HFF-Myc (cell line): ENCODE measurements at regions not wholly inside any gene's neighbourhood (a gene's known extent, or its start where the extent isn't known, plus 50 kb on each side); places are given as distances from the start of the nearest gene placed in this dataset.

Experiments used
- DNase-seq: peaks from one replicate; pipeline ENCODE4 v3.0.0-alpha.2; 2011; ENCODE audit warnings: low read depth; ENCODE audit errors: extremely low read depth
- H3K4me3 ChIP-seq: replicated peaks from 2 replicates; pipeline ENCODE4 v1.5.1; 2011; ENCODE audit warnings: low read depth, mild to moderate bottlenecking, control low read depth, low read length
- TF ChIP-seq, protein P1 (sequence below): IDR thresholded peaks from 2 replicates; pipeline ENCODE4 v1.5.1; 2012; ENCODE audit warnings: mild to moderate bottlenecking, low read depth, low read length, control low read depth; ENCODE audit errors: missing control alignments

DNA sequence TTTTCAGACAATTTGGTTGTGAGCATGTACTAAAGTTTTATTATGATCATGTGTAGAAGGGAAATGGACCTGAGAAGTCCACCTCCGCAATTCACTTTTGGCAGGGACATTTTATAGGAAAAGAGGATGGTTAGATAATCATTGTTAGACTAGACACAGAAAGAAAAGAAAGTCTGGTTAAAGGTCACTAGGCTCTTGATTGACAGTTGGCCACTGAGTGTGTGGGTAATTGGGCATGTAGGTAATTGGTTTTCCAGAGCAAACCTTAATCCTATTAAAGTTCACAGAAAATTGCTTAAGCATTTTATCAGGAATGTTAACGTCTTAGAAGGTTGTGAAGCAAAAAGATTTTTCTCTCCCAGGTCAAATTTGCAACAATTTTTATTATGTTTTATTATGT, 158.5 kb upstream of the CLINT1 start:
- no peak overlapping the region for H3K4me3 ChIP-seq
- no peak for DNase-seq
- TF ChIP-seq, protein P1, sequence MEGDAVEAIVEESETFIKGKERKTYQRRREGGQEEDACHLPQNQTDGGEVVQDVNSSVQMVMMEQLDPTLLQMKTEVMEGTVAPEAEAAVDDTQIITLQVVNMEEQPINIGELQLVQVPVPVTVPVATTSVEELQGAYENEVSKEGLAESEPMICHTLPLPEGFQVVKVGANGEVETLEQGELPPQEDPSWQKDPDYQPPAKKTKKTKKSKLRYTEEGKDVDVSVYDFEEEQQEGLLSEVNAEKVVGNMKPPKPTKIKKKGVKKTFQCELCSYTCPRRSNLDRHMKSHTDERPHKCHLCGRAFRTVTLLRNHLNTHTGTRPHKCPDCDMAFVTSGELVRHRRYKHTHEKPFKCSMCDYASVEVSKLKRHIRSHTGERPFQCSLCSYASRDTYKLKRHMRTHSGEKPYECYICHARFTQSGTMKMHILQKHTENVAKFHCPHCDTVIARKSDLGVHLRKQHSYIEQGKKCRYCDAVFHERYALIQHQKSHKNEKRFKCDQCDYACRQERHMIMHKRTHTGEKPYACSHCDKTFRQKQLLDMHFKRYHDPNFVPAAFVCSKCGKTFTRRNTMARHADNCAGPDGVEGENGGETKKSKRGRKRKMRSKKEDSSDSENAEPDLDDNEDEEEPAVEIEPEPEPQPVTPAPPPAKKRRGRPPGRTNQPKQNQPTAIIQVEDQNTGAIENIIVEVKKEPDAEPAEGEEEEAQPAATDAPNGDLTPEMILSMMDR, result no peak

DNA sequence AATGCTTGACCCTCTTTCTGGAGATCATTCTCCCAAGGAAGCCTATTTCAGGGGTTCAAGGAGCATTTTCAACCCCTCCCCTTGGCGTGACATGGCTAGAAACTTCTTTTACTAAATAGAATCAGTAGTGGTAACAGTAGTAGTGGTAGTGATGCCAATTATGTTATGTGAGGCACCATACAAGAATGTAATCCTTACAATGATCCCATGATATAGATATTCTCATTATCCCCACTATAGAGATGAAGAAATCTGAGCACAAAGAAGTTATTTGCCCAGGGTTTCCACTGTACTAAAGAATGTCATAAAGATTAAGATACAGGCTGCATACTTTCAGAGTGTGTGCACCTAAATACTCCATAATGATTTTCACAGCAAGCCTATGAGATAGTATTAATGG, 155.4 kb upstream of the CLINT1 start:
- DNase-seq, result no peak
- TF ChIP-seq, protein P1, result no peak

DNA sequence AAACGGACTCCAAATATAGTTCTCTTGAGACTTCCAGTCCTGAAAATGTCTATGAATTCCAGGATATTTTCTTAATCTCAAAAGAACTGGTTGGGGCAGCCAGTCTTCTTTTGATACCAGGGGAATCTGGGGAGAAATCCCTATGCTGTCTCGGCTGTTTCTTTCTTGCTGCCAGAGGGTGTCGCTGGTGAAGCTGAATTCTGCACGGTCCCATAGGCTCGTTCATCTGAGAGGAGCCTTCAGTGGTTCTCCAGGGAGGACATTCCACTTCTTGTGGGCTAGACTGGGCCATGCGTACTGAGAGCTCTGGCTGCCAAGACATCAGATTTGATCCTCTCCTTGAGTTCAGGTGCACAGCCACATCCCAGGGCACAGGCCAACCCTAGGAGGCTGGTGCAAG, 155.0 kb upstream of the CLINT1 start:
- H3K4me3 ChIP-seq, result no peak overlapping the region
- TF ChIP-seq, protein P1, result peak; percentile 46
- no peak for DNase-seq

More for the DNA sequence above, 155.4 kb upstream of the CLINT1 start:
- no peak overlapping the region for H3K4me3 ChIP-seq

DNA sequence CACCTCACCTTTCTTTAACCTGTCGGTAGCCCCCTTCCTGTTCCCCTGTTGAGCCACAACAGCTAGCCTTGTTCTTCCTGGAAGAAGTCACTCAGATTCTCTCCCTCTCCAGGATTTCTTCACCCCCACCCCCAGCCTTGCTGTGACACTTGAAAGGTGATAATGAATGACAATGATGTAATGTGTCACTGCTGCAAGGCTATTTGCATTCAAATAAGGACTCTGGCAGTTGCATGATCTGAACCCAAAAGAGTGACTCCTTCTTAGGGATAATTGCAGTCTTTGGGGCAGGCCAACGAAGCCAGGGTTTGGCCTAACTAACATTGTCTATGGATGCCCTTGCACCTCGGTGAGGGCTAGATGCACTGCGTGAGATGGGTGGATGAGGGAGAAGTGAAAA, 154.4 kb upstream of the CLINT1 start:
- H3K4me3 ChIP-seq, result no peak overlapping the region
- no peak for DNase-seq
- TF ChIP-seq, protein P1, result no peak

DNA sequence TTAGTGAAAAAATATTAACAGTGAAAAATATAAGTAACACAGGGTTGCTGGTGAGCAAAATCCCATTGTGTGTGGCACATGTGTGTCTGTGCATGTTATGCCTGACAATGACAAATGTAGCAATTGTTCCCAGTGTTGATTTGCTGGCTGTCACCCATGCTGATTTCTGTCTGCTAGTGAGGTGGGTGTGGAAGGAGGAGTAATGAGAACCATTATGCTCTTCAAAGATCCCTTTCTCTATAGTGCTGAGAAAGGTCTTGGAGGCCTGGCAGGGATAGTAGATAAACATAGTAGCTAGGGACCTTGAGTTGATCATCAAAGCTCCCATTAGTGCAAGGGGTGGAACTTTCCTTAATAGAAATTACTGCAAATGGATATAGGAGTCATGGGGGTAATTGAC, 152.5 kb upstream of the CLINT1 start:
- no peak for DNase-seq
- no peak overlapping the region for H3K4me3 ChIP-seq
- TF ChIP-seq, protein P1, result no peak

DNA sequence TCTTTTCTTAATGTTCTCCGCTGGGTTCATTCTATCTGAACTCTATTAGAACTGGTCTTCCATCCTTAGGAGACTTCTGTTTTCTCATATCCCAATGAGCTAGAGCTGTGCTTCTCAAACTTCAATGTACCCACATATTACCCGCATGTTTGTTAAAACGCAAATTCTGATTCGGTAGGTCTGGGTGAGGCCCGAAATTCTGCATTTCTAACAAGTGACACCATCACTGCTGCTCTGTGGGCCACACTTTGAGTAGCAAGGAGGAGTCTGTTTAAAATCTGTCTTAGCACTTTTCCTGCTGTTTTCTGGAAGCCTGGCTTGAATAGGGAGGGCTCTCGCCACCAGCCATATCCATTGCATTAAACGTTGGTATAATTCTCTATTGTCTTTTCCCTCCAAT, 151.9 kb upstream of the CLINT1 start:
- TF ChIP-seq, protein P1, result no peak
- no peak overlapping the region for H3K4me3 ChIP-seq
- DNase-seq, result no peak

DNA sequence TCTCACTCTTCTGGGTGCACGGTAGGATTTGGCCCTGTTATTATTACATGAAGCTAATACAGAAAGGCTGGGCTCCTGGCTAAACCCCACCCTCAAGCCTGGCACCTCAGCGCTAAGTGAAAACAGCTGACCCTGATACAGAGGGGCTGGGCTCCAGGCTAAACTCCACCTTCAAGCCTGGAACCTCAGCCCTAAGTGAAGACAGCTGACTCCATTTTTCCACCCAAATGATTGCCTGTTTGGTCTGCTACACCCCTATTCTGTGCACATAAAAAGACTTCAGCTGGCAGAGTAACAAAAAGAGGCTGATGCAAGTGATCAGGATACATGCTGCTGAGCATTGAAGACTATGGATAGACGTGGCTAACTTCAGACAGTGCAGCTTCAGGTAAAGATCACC, 148.4 kb upstream of the CLINT1 start:
- no peak for DNase-seq
- no peak overlapping the region for H3K4me3 ChIP-seq
- TF ChIP-seq, protein P1, result no peak
